Panc1 (cell line): ENCODE measurements at regions not wholly inside any gene's neighbourhood (a gene's known extent, or its start where the extent isn't known, plus 50 kb on each side); places are given as distances from the start of the nearest gene placed in this dataset.

Source experiments
- POLR2AphosphoS5 ChIP-seq: IDR thresholded peaks from 2 replicates; pipeline ENCODE4 v1.6.1; 2012; ENCODE audit warnings: mild to moderate bottlenecking, low read depth, low read length, moderate library complexity
- SIN3A ChIP-seq: IDR thresholded peaks from 2 replicates; pipeline ENCODE4 v1.6.1; 2012; ENCODE audit warnings: low read depth, mild to moderate bottlenecking, low read length, moderate library complexity, borderline replicate concordance; ENCODE audit not compliant: insufficient read depth
- TCF7L2 ChIP-seq: IDR thresholded peaks from 2 replicates; pipeline ENCODE4 v1.6.1; 2011; ENCODE audit warnings: mild to moderate bottlenecking, low read depth, low read length, inconsistent platforms
- TF ChIP-seq, protein P1 (sequence below): fragments of 450-650 bp; IDR thresholded peaks from 2 replicates; pipeline ENCODE4 v1.5.1; 2017; ENCODE audit warnings: mild to moderate bottlenecking
- TF ChIP-seq, protein P2 (sequence below), 2 experiments: IDR thresholded peaks; 2 replicates each; pipeline ENCODE4 v1.6.1; 2011 to 2012; ENCODE audit warnings: low read depth in 2 of 2, control low read depth in 1 of 2, low read length in 1 of 2, mild to moderate bottlenecking in 1 of 2, moderate library complexity in 1 of 2; ENCODE audit not compliant: insufficient read depth in 1 of 2

DNA sequence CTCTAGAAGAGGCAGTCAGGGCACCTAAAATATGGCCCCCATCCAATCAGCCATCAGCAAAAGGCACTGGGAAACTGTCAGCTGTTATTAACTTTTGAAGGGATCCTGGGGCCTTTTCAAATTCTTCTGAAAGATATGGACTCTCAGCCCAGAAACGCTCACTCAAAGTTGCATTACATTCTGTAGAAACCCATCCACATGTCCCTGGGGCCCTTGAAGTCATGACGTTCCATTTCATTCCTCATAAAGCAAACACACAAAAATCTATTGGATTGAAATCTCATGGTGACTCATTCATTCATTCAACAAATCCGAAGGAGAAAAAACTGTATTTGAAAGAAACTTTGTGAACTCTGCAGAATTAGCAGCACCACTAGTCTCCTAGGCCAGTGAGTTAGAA is 215.3 kb downstream of the C16orf95 start:
- TF ChIP-seq, protein P1, sequence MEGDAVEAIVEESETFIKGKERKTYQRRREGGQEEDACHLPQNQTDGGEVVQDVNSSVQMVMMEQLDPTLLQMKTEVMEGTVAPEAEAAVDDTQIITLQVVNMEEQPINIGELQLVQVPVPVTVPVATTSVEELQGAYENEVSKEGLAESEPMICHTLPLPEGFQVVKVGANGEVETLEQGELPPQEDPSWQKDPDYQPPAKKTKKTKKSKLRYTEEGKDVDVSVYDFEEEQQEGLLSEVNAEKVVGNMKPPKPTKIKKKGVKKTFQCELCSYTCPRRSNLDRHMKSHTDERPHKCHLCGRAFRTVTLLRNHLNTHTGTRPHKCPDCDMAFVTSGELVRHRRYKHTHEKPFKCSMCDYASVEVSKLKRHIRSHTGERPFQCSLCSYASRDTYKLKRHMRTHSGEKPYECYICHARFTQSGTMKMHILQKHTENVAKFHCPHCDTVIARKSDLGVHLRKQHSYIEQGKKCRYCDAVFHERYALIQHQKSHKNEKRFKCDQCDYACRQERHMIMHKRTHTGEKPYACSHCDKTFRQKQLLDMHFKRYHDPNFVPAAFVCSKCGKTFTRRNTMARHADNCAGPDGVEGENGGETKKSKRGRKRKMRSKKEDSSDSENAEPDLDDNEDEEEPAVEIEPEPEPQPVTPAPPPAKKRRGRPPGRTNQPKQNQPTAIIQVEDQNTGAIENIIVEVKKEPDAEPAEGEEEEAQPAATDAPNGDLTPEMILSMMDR = no peak
- no peak for TF ChIP-seq POLR2AphosphoS5
- TF ChIP-seq, protein P2, sequence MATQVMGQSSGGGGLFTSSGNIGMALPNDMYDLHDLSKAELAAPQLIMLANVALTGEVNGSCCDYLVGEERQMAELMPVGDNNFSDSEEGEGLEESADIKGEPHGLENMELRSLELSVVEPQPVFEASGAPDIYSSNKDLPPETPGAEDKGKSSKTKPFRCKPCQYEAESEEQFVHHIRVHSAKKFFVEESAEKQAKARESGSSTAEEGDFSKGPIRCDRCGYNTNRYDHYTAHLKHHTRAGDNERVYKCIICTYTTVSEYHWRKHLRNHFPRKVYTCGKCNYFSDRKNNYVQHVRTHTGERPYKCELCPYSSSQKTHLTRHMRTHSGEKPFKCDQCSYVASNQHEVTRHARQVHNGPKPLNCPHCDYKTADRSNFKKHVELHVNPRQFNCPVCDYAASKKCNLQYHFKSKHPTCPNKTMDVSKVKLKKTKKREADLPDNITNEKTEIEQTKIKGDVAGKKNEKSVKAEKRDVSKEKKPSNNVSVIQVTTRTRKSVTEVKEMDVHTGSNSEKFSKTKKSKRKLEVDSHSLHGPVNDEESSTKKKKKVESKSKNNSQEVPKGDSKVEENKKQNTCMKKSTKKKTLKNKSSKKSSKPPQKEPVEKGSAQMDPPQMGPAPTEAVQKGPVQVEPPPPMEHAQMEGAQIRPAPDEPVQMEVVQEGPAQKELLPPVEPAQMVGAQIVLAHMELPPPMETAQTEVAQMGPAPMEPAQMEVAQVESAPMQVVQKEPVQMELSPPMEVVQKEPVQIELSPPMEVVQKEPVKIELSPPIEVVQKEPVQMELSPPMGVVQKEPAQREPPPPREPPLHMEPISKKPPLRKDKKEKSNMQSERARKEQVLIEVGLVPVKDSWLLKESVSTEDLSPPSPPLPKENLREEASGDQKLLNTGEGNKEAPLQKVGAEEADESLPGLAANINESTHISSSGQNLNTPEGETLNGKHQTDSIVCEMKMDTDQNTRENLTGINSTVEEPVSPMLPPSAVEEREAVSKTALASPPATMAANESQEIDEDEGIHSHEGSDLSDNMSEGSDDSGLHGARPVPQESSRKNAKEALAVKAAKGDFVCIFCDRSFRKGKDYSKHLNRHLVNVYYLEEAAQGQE (IDR thresholded peaks at IDR 0.05; ENCODE audit: insufficient read depth in 1 of 2, low read depth in 2 of 2, low read length in 1 of 2) = no peak
- TF ChIP-seq TCF7L2 = no peak
- TF ChIP-seq SIN3A = no peak
